Tibial nerve (tissue), 4 donors: ENCODE measurements at regions not wholly inside any gene's neighbourhood (a gene's known extent, or its start where the extent isn't known, plus 50 kb on each side); places are given as distances from the start of the nearest gene placed in this dataset.

Source experiments
- EP300 ChIP-seq, 2 donors: sonication (generic); formaldehyde crosslinking; IDR thresholded peaks; one replicate each; pipeline ENCODE4 v1.6.1; 2017; ENCODE audit warnings: antibody characterized with exemption in 2 of 2, mild to moderate bottlenecking in 1 of 2
- POLR2A ChIP-seq, 2 donors: fragments of 450-650 bp; IDR thresholded peaks; one replicate each; pipeline ENCODE4 v1.6.1; 2017; ENCODE audit warnings: antibody characterized with exemption in 2 of 2, mild to moderate bottlenecking in 2 of 2, moderate library complexity in 2 of 2
- TF ChIP-seq, protein P1 (sequence below), 5 experiments: fragments of 200-600 bp in 3 of 5; fragments of 450-650 bp in 2 of 5; sonication (generic) in 3 of 5; IDR thresholded peaks; one replicate each; pipeline ENCODE4 v1.5.1; 2016 to 2019; ENCODE audit warnings: antibody characterized with exemption in 5 of 5, mild to moderate bottlenecking in 3 of 5, moderate library complexity in 2 of 5

DNA sequence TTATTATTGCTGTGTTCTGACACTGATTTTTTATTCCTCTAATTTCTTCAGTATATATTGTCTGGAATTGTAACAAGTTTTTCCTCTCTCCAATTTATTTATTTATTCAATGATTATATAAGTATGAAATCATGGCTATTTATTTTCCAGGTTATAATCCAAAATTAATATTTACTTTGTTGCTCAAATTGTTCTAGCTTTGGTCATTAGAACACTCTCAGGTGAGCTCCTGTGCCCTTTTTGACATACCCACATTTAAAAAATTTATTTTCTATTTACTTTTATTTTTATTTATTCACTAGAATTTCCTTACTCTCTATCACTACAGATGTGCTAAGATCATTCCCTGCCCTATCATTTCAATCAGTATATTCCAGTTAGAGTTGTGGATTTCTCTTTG is 70.2 kb downstream of the PPP1R2C start:
- TF ChIP-seq, protein P1, sequence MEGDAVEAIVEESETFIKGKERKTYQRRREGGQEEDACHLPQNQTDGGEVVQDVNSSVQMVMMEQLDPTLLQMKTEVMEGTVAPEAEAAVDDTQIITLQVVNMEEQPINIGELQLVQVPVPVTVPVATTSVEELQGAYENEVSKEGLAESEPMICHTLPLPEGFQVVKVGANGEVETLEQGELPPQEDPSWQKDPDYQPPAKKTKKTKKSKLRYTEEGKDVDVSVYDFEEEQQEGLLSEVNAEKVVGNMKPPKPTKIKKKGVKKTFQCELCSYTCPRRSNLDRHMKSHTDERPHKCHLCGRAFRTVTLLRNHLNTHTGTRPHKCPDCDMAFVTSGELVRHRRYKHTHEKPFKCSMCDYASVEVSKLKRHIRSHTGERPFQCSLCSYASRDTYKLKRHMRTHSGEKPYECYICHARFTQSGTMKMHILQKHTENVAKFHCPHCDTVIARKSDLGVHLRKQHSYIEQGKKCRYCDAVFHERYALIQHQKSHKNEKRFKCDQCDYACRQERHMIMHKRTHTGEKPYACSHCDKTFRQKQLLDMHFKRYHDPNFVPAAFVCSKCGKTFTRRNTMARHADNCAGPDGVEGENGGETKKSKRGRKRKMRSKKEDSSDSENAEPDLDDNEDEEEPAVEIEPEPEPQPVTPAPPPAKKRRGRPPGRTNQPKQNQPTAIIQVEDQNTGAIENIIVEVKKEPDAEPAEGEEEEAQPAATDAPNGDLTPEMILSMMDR (IDR thresholded peaks at IDR 0.05) = no peak
- no peak for TF ChIP-seq POLR2A (IDR thresholded peaks at IDR 0.05)
- TF ChIP-seq EP300 (IDR thresholded peaks at IDR 0.05) = no peak
